Tibial nerve (tissue), 4 donors: ENCODE measurements at regions not wholly inside any gene's neighbourhood (a gene's known extent, or its start where the extent isn't known, plus 50 kb on each side); places are given as distances from the start of the nearest gene placed in this dataset.

Source experiments
- DNase-seq, 2 donors: peaks; one replicate each; pipeline ENCODE4 v3.0.0-alpha.2; 2019; ENCODE audit warnings: low spot score in 2 of 2
- H3K27ac ChIP-seq, 4 donors: fragments of 200-600 bp; sonication (generic) in 3 of 4; one replicate each; pipeline ENCODE4 v1.5.1; 2017 to 2019; ENCODE audit warnings: mild to moderate bottlenecking in 1 of 4
- H3K27me3 ChIP-seq, 2 donors: fragments of 200-600 bp; sonication (generic) in 1 of 2; one replicate each; pipeline versions ENCODE4 v1.5.1 to v1.6.0; 2017 to 2019
- H3K36me3 ChIP-seq, 3 donors: fragments of 200-600 bp; sonication (generic); one replicate each; pipeline ENCODE4 v1.5.1; 2018 to 2019
- H3K4me1 ChIP-seq, 4 donors: fragments of 200-600 bp; sonication (generic) in 3 of 4; one replicate each; pipeline ENCODE4 v1.5.1; 2017 to 2019
- H3K4me3 ChIP-seq, 4 donors: fragments of 200-600 bp; sonication (generic) in 3 of 4; one replicate each; pipeline ENCODE4 v1.5.1; 2017 to 2019; ENCODE audit warnings: mild to moderate bottlenecking in 1 of 4, moderate library complexity in 1 of 4
- H3K9me3 ChIP-seq, 4 donors: fragments of 200-600 bp; sonication (generic) in 3 of 4; one replicate each; pipeline ENCODE4 v1.5.1; 2017 to 2019
- EP300 ChIP-seq, 2 donors: sonication (generic); formaldehyde crosslinking; IDR thresholded peaks; one replicate each; pipeline ENCODE4 v1.6.1; 2017; ENCODE audit warnings: antibody characterized with exemption in 2 of 2, mild to moderate bottlenecking in 1 of 2
- POLR2A ChIP-seq, 2 donors: fragments of 450-650 bp; IDR thresholded peaks; one replicate each; pipeline ENCODE4 v1.6.1; 2017; ENCODE audit warnings: antibody characterized with exemption in 2 of 2, mild to moderate bottlenecking in 2 of 2, moderate library complexity in 2 of 2
- WGBS, 2 donors: methylation state at CpG; one replicate each; pipeline ENCODE4 v1.1.5; 2018; 5-methylcytosine and 5-hydroxymethylcytosine counted together
- TF ChIP-seq, protein P1 (sequence below), 5 experiments: fragments of 200-600 bp in 3 of 5; fragments of 450-650 bp in 2 of 5; sonication (generic) in 3 of 5; IDR thresholded peaks; one replicate each; pipeline ENCODE4 v1.5.1; 2016 to 2019; ENCODE audit warnings: antibody characterized with exemption in 5 of 5, mild to moderate bottlenecking in 3 of 5, moderate library complexity in 2 of 5

DNA sequence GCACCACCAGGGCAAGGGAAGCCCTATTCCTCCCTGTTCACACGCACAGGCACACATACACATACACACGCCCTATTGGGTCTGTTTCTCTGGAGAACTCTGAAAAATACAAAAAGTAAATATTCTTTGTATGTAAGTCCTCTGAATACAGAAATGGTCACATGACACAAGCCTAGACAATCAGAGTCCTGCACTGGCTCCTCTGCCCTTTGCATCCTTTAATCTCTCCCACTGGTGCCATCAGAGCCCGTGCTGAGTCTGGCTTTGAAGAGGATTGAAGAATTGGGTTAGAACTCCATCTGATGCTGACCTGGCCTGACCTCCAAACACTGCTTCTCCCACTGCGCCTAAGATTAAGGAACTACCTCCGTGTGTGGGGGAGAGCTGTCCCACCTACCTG is 273.2 kb upstream of the TBX3 start:
- no peak overlapping the region for H3K27ac ChIP-seq
- no peaks in the 10 kb centered on the region for H3K4me1 ChIP-seq
- no peak overlapping the region for H3K4me3 ChIP-seq
- 65 to 74% methylated on average over 5 of the region's 5 CpGs for WGBS, 2 donors
- DNase-seq, result no peak
- no peaks in the 10 kb centered on the region for H3K36me3 ChIP-seq
- no peaks in the 10 kb centered on the region for H3K27me3 ChIP-seq
- TF ChIP-seq EP300 (IDR thresholded peaks at IDR 0.05) (no peak), POLR2A (IDR thresholded peaks at IDR 0.05) (no peak)
- TF ChIP-seq, protein P1, sequence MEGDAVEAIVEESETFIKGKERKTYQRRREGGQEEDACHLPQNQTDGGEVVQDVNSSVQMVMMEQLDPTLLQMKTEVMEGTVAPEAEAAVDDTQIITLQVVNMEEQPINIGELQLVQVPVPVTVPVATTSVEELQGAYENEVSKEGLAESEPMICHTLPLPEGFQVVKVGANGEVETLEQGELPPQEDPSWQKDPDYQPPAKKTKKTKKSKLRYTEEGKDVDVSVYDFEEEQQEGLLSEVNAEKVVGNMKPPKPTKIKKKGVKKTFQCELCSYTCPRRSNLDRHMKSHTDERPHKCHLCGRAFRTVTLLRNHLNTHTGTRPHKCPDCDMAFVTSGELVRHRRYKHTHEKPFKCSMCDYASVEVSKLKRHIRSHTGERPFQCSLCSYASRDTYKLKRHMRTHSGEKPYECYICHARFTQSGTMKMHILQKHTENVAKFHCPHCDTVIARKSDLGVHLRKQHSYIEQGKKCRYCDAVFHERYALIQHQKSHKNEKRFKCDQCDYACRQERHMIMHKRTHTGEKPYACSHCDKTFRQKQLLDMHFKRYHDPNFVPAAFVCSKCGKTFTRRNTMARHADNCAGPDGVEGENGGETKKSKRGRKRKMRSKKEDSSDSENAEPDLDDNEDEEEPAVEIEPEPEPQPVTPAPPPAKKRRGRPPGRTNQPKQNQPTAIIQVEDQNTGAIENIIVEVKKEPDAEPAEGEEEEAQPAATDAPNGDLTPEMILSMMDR (IDR thresholded peaks at IDR 0.05), result no peak
- H3K9me3 ChIP-seq, result peaks cover 0 to 4% (median 0%) of the 10 kb centered on the region in 4 donors

DNA sequence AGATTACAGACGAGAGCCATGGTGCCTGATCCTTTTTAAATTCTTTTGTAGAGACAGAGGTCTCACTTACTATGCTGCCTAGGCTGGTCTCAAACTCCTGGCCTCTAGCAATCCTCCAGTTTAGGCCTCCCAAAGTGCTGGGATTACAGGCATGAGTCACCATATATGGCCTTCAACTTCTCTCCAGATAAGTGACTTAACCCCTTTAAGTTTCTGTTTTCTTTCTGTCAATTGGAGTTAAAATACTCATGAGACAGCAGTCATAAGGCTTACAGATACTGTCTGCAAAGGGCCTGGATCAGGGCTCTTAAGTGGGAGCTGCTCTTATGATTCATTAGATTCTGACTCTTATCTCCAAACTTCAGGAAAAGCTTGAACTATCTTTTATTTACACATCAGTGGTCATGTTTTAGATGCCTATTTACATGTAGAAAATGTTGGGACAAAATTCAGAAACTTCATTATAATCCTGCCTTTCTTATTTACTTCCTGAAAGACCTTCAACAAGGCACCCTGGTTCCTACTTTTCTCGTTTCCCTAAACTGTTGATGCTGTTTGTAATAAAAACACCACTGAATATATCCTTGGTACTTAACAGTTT is 271.5 kb upstream of the TBX3 start:
- WGBS, 2 donors, result 80 to 83% methylated on average over 2 of the region's 2 CpGs
- no peaks in the 10 kb centered on the region for H3K9me3 ChIP-seq
- H3K36me3 ChIP-seq, result no peaks in the 10 kb centered on the region
- H3K4me3 ChIP-seq, result no peak overlapping the region
- no peaks in the 10 kb centered on the region for H3K4me1 ChIP-seq
- DNase-seq, result no peak
- H3K27me3 ChIP-seq, result no peaks in the 10 kb centered on the region
- TF ChIP-seq EP300 (IDR thresholded peaks at IDR 0.05) (no peak), POLR2A (IDR thresholded peaks at IDR 0.05) (no peak)
- TF ChIP-seq, protein P1 (IDR thresholded peaks at IDR 0.05), result no peak
- no peak overlapping the region for H3K27ac ChIP-seq

DNA sequence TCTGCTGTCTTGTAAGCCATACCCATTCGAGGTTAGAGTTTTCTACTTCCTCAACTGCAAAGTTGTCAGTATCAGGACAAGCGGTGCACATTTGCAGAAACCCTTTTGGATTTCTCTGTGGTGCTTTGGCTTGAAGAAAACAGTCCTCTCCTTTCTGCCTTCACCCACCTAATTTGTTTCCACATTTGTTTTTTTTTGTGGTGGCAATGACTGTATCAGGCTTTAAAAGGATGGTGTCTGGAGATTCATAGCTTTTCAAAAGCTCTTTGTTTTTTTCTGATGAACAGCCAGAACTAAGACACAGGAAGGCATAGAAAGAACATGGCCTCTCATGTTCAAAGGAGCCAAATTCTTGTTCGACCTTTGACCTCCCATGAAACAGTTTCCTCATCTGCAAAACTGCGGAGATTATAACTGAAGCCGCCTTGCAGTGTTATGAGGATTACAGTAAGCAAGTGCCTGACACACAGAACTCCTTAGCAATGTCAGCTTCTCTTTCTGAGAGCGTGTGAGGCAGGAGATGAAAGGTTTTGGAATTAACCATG is 270.6 kb upstream of the TBX3 start:
- H3K9me3 ChIP-seq, result no peaks in the 10 kb centered on the region
- 59 to 67% methylated on average over 6 of the region's 6 CpGs for WGBS, 2 donors

DNA sequence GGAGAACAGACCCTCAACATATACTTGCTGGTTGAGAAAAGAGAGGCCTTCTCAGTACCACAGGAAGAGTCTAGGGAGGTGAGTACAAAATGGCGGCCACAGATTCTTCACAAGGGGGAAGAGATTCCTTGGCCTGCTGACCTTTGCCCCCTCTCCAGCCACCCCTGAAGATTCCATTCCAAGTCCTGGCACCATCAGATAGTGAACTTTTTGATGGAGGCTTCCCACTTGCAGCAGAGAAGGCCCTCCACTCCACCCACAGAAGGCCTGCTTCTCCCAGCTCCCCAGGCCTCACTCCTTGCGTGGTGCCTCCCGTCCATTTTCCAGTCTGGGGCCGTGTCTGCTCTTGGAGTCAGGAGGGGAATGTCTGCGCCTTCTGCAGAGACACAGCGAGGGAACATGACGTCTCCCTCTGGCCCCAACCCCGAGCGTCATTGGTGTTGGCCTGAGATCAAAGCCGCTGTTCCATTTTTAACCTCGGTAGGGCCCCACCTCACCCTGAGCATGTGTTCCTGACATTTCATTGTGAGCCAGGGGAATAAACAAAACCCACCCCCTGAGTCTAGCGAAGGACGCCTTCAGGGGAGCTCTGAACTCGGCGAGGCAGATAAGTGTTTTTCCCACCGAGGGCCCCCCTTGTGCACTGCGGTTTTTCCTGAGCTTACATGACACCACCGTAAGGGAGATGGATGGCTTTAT is 268.7 kb upstream of the TBX3 start:
- Histone ChIP-seq H3K27me3 (no peaks in the 10 kb centered on the region), H3K9me3 (no peaks in the 10 kb centered on the region), H3K4me3 (no peak overlapping the region), H3K27ac (no peak overlapping the region), H3K4me1 (no peaks in the 10 kb centered on the region), H3K36me3 (no peaks in the 10 kb centered on the region)
- 55 to 76% methylated on average over 18 of the region's 18 CpGs for WGBS, 2 donors
- peak in 1 of 2 donors; percentile 9 for TF ChIP-seq EP300 (IDR thresholded peaks at IDR 0.05)
- no peak for TF ChIP-seq POLR2A (IDR thresholded peaks at IDR 0.05)
- no peak for DNase-seq

More for the DNA sequence above, 270.6 kb upstream of the TBX3 start:
- no peaks in the 10 kb centered on the region for H3K27me3 ChIP-seq
- no peaks in the 10 kb centered on the region for H3K36me3 ChIP-seq
- no peak overlapping the region for H3K27ac ChIP-seq
- DNase-seq, result no peak
- H3K4me1 ChIP-seq, result no peaks in the 10 kb centered on the region
- H3K4me3 ChIP-seq, result no peak overlapping the region
- TF ChIP-seq POLR2A (IDR thresholded peaks at IDR 0.05) (no peak), EP300 (IDR thresholded peaks at IDR 0.05) (no peak)
- TF ChIP-seq, protein P1 (IDR thresholded peaks at IDR 0.05), result no peak

DNA sequence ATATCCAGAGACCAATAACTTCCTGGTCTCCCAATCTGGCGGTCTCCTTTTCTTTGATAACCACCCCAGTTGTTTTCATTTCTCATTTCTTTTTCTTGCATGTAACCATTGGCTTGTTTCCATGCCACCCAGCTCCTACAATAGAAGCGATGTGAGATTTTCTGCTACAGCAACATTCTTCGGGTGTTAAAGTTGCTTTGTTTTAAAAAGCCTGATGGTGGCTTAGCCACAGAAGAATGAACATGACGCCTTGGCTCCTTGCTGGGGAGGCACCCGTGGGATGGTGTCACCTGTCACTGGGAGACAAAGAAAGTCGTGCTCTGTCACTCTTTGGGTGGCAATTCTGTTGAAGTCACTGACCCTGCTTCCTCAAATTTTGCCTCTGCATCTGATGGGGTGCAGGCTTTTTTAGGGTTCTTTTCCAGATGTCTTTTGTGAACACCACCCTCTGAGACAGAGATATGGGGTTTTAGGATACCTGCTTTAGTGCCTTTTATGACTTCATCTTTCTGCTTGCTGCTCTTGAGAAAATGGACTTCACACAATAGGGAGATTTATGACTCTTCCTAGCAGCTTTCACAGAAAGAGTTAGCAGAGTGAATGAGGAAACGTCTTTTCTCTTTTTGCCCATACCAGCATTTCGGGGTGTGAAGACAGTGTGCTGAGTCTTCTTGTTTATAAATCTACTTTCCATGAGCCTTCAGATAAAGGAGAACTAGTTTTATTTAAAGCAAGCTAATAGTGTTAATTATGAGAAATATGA is 265.3 kb upstream of the TBX3 start:
- Histone ChIP-seq H3K4me1 (no peaks in the 10 kb centered on the region), H3K27ac (no peak overlapping the region), H3K36me3 (no peaks in the 10 kb centered on the region), H3K4me3 (no peak overlapping the region), H3K27me3 (no peaks in the 10 kb centered on the region), H3K9me3 (no peaks in the 10 kb centered on the region)
- 51 to 61% methylated on average over 8 of the region's 8 CpGs for WGBS, 2 donors
- DNase-seq, result no peak
- TF ChIP-seq EP300 (IDR thresholded peaks at IDR 0.05), result no peak
- no peak for TF ChIP-seq POLR2A (IDR thresholded peaks at IDR 0.05)
- TF ChIP-seq, protein P1 (IDR thresholded peaks at IDR 0.05), result no peak
